GM20000 (cell line): ENCODE measurements at regions not wholly inside any gene's neighbourhood (a gene's known extent, or its start where the extent isn't known, plus 50 kb on each side); places are given as distances from the start of the nearest gene placed in this dataset.

Source experiments
- DNase-seq: peaks from one replicate; pipeline ENCODE4 v3.0.0; 2012; ENCODE audit warnings: low spot score
- CTCF ChIP-seq: IDR thresholded peaks from 2 replicates; pipeline ENCODE4 v1.5.1; 2012; ENCODE audit warnings: mild to moderate bottlenecking, control low read depth; ENCODE audit errors: extremely low read depth, missing control alignments

- DNase-seq = no peak
- no peak for TF ChIP-seq CTCF
Observed at GRCh38 chr1:170303034-170303433, 157.3 kb downstream of the NTMT2 start.

GRCh38 chr1:170305777-170306512 lies 160.2 kb downstream of the NTMT2 start:
- DNase-seq = no peak
- no peak for TF ChIP-seq CTCF

- DNase-seq = no peak
- no peak for TF ChIP-seq CTCF
Observed at GRCh38 chr1:170306513-170306910, 160.8 kb downstream of the NTMT2 start.

- DNase-seq = no peak
- no peak for TF ChIP-seq CTCF
Observed at GRCh38 chr1:170306948-170307347, 161.2 kb downstream of the NTMT2 start.

GRCh38 chr1:170307426-170307825 lies 161.7 kb downstream of the NTMT2 start:
- no peak for DNase-seq

GRCh38 chr1:170309389-170310013 lies 163.7 kb downstream of the NTMT2 start:
- DNase-seq = no peak

More at GRCh38 chr1:170307426-170307825, 161.7 kb downstream of the NTMT2 start:
- no peak for TF ChIP-seq CTCF

More at GRCh38 chr1:170309389-170310013, 163.7 kb downstream of the NTMT2 start:
- TF ChIP-seq CTCF = no peak
